Adrenal gland (tissue), 5 donors: ENCODE measurements at regions not wholly inside any gene's neighbourhood (a gene's known extent, or its start where the extent isn't known, plus 50 kb on each side); places are given as distances from the start of the nearest gene placed in this dataset.

ENCODE experiments used
- POLR2A ChIP-seq, 2 donors: fragments of 450-650 bp; IDR thresholded peaks; one replicate each; pipeline ENCODE4 v1.6.1; 2017; ENCODE audit warnings: antibody characterized with exemption in 2 of 2, mild to moderate bottlenecking in 2 of 2, moderate library complexity in 1 of 2
- TF ChIP-seq, protein P1 (sequence below), 6 experiments: fragments of 450-650 bp in 4 of 6; fragments of 200-600 bp in 2 of 6; sonication (generic) in 1 of 6; IDR thresholded peaks; 1 replicate in 5 of 6; 2 replicates in 1 of 6; pipeline versions ENCODE4 v1.5.1 to v1.8.0; 2016 to 2021; ENCODE audit warnings: antibody characterized with exemption in 6 of 6, mild to moderate bottlenecking in 2 of 6, moderate library complexity in 1 of 6
- donor health status: DM: no; HTN: no; CAD: no.

DNA sequence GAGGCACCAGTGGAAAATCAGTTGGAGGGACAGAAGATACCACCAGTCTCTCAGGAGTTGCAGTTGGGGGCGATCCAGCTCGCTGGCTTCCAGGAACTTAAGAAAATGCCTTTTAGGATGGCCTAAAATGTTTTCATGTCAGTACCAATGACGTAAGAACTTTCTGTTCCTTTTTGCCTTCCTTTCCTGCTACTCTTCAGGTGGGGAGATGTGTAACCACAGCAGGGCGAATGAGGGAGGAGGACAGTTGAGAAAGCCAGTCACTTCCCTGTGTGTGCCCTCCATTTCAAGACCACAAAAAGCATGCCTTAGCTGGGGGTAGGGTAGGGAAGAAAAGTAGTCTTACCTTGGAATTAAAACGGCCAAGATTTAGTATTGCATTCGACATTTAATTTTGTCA, 941.6 kb downstream of the NLGN4Y start:
- TF ChIP-seq, protein P1, sequence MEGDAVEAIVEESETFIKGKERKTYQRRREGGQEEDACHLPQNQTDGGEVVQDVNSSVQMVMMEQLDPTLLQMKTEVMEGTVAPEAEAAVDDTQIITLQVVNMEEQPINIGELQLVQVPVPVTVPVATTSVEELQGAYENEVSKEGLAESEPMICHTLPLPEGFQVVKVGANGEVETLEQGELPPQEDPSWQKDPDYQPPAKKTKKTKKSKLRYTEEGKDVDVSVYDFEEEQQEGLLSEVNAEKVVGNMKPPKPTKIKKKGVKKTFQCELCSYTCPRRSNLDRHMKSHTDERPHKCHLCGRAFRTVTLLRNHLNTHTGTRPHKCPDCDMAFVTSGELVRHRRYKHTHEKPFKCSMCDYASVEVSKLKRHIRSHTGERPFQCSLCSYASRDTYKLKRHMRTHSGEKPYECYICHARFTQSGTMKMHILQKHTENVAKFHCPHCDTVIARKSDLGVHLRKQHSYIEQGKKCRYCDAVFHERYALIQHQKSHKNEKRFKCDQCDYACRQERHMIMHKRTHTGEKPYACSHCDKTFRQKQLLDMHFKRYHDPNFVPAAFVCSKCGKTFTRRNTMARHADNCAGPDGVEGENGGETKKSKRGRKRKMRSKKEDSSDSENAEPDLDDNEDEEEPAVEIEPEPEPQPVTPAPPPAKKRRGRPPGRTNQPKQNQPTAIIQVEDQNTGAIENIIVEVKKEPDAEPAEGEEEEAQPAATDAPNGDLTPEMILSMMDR (IDR thresholded peaks at IDR 0.05), result no peak
- no peak for TF ChIP-seq POLR2A (IDR thresholded peaks at IDR 0.05)
